Activated CD4-positive, alpha-beta T cell treated with anti-CD3 and anti-CD28 coated beads, Interleukin-2, amount 50 U/mL, for 16 hours (primary cell): ENCODE measurements at regions not wholly inside any gene's neighbourhood (a gene's known extent, or its start where the extent isn't known, plus 50 kb on each side); places are given as distances from the start of the nearest gene placed in this dataset.

ENCODE experiments used
- DNase-seq: peaks from one replicate; pipeline ENCODE4 v3.0.0-alpha.2; 2020

GRCh38 chr20:22403022-22403631, 181.2 kb downstream of the FOXA2 start:
- no peak for DNase-seq

GRCh38 chr20:22402550-22402949, 181.8 kb downstream of the FOXA2 start:
- DNase-seq: no peak

GRCh38 chr20:22400440-22400839, 183.9 kb downstream of the FOXA2 start:
- DNase-seq: no peak

- DNase-seq: no peak
Observed at GRCh38 chr20:22394583-22394982, 189.8 kb downstream of the FOXA2 start.

- DNase-seq: no peak
Observed at GRCh38 chr20:22390543-22390903, 193.8 kb downstream of the FOXA2 start.

- no peak for DNase-seq
Observed at GRCh38 chr20:22389836-22390542, 194.4 kb downstream of the FOXA2 start.

- DNase-seq: no peak
Observed at GRCh38 chr20:22387452-22387851, 196.9 kb downstream of the FOXA2 start.

- DNase-seq: no peak
Observed at GRCh38 chr20:22386306-22386623, 198.1 kb downstream of the FOXA2 start.

- DNase-seq: no peak
Observed at GRCh38 chr20:22385602-22386305, 198.6 kb downstream of the FOXA2 start.

- DNase-seq: no peak
Observed at GRCh38 chr20:22384978-22385377, 199.4 kb downstream of the FOXA2 start.

GRCh38 chr20:22383156-22383555, 201.2 kb downstream of the FOXA2 start:
- DNase-seq: no peak

GRCh38 chr20:22382742-22383141, 201.6 kb downstream of the FOXA2 start:
- DNase-seq: no peak

- no peak for DNase-seq
Observed at GRCh38 chr20:22381812-22382416, 202.5 kb downstream of the FOXA2 start.

GRCh38 chr20:22379472-22379871, 204.9 kb downstream of the FOXA2 start:
- no peak for DNase-seq

GRCh38 chr20:22374678-22375590, 209.4 kb downstream of the FOXA2 start:
- no peak for DNase-seq

GRCh38 chr20:22374066-22374465, 210.3 kb downstream of the FOXA2 start:
- DNase-seq: no peak

GRCh38 chr20:22373164-22373895, 211.0 kb downstream of the FOXA2 start:
- DNase-seq: no peak

- no peak for DNase-seq
Observed at GRCh38 chr20:22371843-22372242, 212.5 kb downstream of the FOXA2 start.

- no peak for DNase-seq
Observed at GRCh38 chr20:22370137-22370536, 214.2 kb downstream of the FOXA2 start.

- DNase-seq: no peak
Observed at GRCh38 chr20:22369100-22369499, 215.3 kb downstream of the FOXA2 start.

- DNase-seq: no peak
Observed at GRCh38 chr20:22368235-22368634, 216.1 kb downstream of the FOXA2 start.

GRCh38 chr20:22366631-22367030, 217.7 kb downstream of the FOXA2 start:
- DNase-seq: no peak
